Activated gamma-delta T cell (primary cell): ENCODE measurements at regions not wholly inside any gene's neighbourhood (a gene's known extent, or its start where the extent isn't known, plus 50 kb on each side); places are given as distances from the start of the nearest gene placed in this dataset.

Experiments used
- DNase-seq: peaks from one replicate; lab custom pipeline; 2025; lab: John Stamatoyannopoulos, UW

- no peak for DNase-seq
Observed at GRCh38 chr12:4024701-4025100, 151.5 kb upstream of the PARP11 start.

DNA sequence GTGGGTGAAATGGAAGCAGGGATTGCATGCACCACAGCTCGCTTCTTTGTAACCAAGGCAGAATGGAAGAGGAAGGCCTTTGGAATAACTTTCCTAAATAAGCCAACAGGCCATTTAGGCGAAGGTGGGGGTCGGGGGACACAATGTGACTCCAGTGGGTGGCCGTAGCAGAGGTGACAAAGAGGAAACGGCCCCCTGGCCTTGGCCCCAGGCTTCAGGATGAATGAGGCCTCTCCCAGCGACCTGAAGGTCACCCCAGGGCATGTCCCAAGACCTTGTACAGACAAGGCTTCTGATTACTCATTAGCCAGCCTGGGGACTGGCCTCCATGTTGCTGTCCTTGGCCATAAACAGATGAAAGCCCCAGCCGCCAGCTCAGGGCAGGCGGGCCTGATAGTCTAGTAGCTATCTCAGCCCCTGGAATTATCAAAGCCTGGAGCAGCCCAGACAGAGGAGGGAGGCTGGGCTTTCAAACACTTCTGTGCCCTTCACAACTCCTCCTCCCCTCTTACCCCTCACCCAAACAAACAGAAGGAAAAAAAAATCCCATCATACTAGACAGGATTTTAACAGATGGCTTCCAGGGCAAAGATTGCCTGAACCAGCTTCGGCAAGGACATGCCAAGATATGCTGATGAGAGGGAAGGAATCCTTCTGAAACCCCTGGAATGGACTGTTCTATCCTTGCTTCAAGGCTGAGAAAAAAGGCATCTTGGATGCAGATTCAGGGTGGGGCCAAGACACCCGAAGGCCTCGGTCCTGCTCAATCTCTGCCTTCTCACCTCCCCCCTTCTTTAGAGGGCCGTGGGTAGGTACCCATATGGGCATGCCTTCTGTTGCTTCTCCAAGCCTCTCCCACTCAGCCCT lies 142.3 kb upstream of the PARP11 start:
- DNase-seq = no peak

DNA sequence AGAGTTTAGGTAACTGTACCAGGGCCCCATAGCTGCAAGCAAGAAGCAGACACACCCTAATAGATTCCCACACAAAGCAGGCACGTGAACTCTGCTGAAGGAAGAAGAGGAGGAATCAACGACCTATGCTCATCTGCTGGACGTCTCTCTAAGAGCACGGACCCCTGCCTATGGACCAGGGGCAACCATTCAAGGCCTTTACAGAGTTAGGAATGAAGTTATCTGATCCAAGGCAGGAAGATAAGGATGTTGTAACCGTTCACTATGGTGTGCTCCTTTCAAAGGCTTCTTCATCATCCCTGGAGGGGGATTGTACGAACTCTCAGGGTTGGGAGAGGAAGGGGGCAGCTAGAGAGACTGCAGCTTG lies 141.6 kb upstream of the PARP11 start:
- no peak for DNase-seq

- no peak for DNase-seq
Observed at GRCh38 chr12:4014444-4014843, 141.2 kb upstream of the PARP11 start.

DNA sequence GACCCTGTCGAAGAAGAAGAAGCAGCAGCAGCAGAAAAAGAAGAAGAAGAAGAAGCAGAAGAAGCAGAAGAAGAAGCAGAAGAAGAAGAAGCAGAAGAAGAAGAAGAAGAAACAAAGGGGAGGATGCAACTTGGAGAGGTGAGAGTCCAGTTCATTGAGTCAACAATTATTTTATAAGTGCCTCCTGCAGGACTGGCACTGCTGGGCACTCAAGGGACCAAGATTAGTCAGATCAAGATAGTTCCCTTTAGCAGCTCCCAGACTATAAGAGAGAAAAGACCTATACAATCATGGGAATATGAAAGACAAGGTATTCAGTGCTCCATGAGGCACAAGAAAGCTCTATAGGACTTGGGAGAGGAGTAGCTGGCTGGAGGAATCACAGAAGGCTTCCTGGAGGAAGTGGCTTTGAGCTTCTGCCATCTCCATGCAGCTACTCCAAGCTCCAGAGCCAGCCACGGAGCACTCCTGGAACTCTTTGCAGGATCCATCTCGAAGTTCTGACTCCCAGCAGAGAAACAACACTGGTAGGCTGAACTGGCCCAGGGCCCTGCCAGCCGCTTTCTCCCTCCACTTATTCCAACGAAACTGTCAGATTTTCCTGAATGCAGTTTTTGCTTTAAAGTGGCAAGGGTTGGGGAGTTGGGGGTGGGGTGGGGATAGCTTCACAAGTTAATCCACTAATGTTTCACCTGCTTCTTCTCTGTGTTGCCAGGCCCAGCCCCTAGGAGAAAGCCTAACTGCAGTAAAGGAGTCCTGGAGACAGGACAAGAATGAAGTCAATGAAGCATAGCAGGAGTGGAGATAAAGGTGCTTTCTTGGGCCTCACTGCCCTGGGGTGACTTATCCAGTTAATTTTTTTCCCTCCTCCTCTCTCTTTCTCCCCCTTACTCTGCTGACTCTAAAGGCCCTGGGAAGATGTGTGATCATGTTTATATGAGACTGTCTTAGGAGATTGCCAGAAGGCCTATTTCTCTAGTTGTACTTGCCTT lies 140.1 kb upstream of the PARP11 start:
- DNase-seq = no peak

GRCh38 chr12:4012073-4012472 lies 138.9 kb upstream of the PARP11 start:
- DNase-seq = no peak

- no peak for DNase-seq
Observed at GRCh38 chr12:4011597-4011996, 138.4 kb upstream of the PARP11 start.

- DNase-seq = no peak
Observed at GRCh38 chr12:4009979-4010704, 136.9 kb upstream of the PARP11 start.

GRCh38 chr12:4006743-4007142 lies 133.5 kb upstream of the PARP11 start:
- no peak for DNase-seq

GRCh38 chr12:4005851-4006430 lies 132.7 kb upstream of the PARP11 start:
- no peak for DNase-seq

GRCh38 chr12:4003576-4003975 lies 130.4 kb upstream of the PARP11 start:
- no peak for DNase-seq

DNA sequence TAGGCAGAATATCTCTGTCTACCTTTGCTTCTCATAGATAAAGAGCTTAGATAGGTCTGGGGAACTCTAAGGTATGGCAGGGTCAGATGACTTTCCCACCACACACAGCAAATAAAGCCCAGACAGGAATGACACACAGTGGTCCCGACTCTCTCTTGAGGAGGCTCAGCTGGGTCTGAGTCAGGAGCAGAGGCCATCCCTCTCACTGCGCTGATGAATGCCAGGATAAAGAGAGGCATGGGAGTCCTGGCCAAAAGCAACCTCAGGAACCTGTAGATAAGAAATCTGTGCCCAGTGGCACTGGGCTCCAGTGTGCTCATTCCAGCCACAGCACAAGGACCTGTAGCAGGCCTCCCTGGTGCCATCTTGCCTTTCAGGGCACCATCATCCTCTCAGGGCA lies 129.4 kb upstream of the PARP11 start:
- DNase-seq = no peak

DNA sequence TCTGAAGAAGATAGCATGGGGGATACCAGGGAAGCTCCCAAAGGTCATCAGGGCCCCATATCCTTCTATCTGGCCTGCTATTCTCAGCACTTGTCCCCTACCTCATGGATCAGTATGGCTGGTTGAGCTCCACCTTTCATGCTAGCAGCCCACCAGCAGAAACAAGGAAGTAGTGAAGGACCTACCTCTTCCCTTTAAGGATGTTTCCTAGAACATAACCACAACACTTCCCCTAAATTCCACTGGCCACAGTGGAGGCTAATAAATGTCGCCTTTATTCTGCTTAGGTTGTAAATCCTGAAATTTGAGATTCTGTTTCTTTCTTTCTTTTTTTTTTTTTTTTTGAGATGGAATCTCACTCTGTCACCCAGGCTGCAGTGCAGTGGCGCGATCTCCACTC lies 128.6 kb upstream of the PARP11 start:
- DNase-seq = no peak

GRCh38 chr12:4001031-4001430 lies 127.8 kb upstream of the PARP11 start:
- DNase-seq = no peak

GRCh38 chr12:3999904-4000303 lies 126.7 kb upstream of the PARP11 start:
- DNase-seq = no peak

DNA sequence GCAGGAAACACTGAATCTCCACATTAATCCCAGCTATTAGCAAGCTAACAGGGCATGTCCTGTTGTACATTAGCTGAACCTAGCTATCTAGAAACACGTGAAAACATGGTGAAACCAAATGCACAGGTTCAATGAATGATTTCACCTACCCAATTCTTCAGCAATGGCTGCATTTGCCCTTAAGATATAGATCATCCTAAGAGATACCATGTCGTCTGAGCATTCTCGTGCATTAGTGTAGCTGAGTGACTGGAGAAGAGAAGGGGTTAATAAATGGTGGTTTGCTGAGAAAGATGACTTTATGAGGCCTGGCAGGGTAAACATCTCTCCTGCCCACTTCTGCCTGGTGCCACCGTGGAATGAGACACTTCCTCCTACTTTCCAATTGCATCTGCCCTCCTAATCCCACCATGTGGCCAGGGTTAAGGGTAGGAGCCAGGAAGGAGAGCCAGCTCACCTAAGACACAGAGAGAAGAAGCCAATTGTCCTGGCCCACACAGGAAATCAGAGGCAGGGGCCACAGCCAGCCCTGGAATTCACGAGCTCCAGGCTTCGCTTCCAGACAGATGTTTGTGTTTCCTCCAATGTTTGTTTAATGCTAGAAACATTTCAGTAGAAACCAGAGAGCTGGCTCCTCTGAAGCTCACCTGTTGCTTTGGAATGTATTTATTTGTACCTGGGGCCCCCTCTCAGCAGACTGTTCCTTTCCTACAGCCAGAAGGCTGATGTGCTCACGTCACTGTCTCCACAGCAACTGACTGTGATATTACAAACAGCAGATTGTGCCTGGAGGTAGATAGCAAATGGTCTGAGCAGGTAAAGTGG lies 126.0 kb upstream of the PARP11 start:
- DNase-seq = no peak

DNA sequence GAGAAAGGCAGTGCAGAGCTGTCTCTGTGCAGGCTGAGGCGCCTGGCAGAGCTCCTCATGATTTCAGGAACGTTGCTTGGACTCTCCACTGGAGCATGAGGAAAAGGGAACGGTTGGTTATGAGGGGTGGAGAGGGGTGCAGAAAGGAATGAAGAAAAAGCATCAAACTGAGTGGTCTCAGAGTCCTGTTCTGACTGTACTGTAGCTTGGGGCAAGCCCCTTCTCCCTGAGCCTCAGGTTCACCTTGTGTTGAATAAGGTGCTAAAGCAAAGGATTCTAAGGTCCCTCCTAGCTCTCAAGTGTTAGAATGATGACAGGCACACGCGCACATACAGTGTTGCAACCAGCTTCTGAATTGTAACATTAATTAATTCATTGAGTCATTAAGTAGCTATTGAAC lies 125.2 kb upstream of the PARP11 start:
- DNase-seq = no peak

- no peak for DNase-seq
Observed at GRCh38 chr12:3996322-3996721, 123.1 kb upstream of the PARP11 start.

GRCh38 chr12:3995306-3995705 lies 122.1 kb upstream of the PARP11 start:
- DNase-seq = no peak

DNA sequence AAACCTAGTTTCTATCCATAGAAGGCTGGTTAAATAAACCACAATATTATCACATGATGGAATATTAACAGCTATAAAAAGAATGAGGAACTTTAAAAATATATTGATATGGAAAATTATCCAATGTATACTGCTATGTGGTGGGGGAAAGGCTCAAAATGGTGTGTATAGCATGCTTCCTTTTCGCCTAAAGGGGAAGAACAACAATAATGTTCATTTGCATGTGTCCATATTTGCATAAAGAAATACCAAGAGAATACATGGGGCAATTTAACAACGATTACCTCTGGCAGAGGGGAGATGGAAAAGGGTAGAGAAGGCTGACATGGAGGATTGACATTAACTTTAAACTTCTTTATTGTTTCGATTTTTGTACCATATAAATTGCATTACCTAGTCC lies 121.3 kb upstream of the PARP11 start:
- no peak for DNase-seq

DNA sequence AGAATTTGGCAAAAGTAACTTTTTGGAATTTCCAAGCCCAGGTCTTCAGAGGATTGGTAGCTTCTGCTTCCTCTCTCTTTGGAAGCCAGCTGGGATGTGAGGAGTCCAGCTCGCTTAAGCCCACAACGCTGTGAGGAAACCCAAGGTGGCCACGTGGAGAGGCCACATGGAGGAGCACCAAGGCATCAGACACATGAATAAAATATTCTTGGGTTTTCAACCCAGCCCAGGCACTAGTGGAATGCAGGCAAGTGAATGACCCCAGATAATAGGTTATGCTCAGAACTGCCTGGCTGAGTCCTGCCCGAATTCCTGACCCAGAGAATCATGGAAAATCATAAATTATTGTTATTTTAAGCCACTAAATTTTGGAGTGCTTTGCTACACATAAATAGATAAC lies 119.7 kb upstream of the PARP11 start:
- no peak for DNase-seq
